B cell (primary cell): ENCODE measurements at regions not wholly inside any gene's neighbourhood (a gene's known extent, or its start where the extent isn't known, plus 50 kb on each side); places are given as distances from the start of the nearest gene placed in this dataset.

Source experiments
- ATAC-seq: fragments of 200-7000 bp; cut with Tn5 transposase; one replicate; pipeline ENCODE4 v1.10.0; 2021; ENCODE audit warnings: low read depth, mild to moderate bottlenecking, moderate number of reproducible peaks, moderate library complexity
- CTCF ChIA-PET: fragments of 350-600 bp; sonication (Branson Sonifier 250); formaldehyde crosslinking; loops from one replicate; lab custom pipeline; 2021; ENCODE audit warnings: antibody characterized with exemption, inconsistent platforms; lab: Charles Lee
- POLR2A ChIA-PET: fragments of 350-600 bp; sonication (Branson Sonifier 250); formaldehyde crosslinking; loops from one replicate; lab custom pipeline; 2021; ENCODE audit warnings: antibody characterized with exemption; lab: Charles Lee
- DNase-seq: peaks from one replicate; pipeline ENCODE4 v3.0.0; 2013
- H2AFZ ChIP-seq: 2 replicates; pipeline ENCODE4 v1.6.1; 2012; ENCODE audit warnings: mild to moderate bottlenecking, low read depth, low read length; ENCODE audit not compliant: insufficient read depth, poor library complexity, severe bottlenecking
- H3K27ac ChIP-seq, 2 donors: 1 replicate in 1 of 2; 2 replicates in 1 of 2; pipeline ENCODE4 v1.5.1; 2012 to 2013; ENCODE audit warnings: low read length in 2 of 2, mild to moderate bottlenecking in 2 of 2, moderate library complexity in 1 of 2
- H3K27me3 ChIP-seq, 4 experiments: fragments of 200-600 bp in 1 of 4; sonication (generic) in 1 of 4; replicated peaks in 1 of 4; 1 replicate in 2 of 4; 2 replicates in 2 of 4; pipeline versions ENCODE4 v1.6.1 to v1.7.0; 2013 to 2016; ENCODE audit warnings: low read length in 3 of 4, mild to moderate bottlenecking in 2 of 4, mixed read lengths in 1 of 4, moderate library complexity in 1 of 4; ENCODE audit not compliant: insufficient read depth in 4 of 4, control insufficient read depth in 3 of 4; ENCODE audit errors: control extremely low read depth in 1 of 4
- H3K36me3 ChIP-seq, 2 experiments: replicated peaks in 1 of 2; 1 replicate in 1 of 2; 2 replicates in 1 of 2; pipeline versions ENCODE4 v1.6.1 to v1.7.1; 2013; ENCODE audit warnings: low read length in 1 of 2; ENCODE audit not compliant: insufficient read depth in 2 of 2, control insufficient read depth in 1 of 2; ENCODE audit errors: control extremely low read depth in 1 of 2, extremely low read depth in 1 of 2
- H3K4me1 ChIP-seq, 2 donors: fragments of 200-600 bp in 1 of 2; sonication (generic) in 1 of 2; 1 replicate in 1 of 2; 2 replicates in 1 of 2; pipeline versions ENCODE4 v1.5.1 to v1.6.1; 2013 to 2017; ENCODE audit warnings: low read length in 2 of 2; ENCODE audit not compliant: control insufficient read depth in 2 of 2, insufficient read depth in 2 of 2
- H3K4me2 ChIP-seq: replicated peaks from 2 replicates; pipeline ENCODE3; 2012; ENCODE audit warnings: mild to moderate bottlenecking, low read depth, low read length; ENCODE audit not compliant: poor library complexity, severe bottlenecking
- H3K4me3 ChIP-seq, 5 experiments: fragments of 200-600 bp in 1 of 5; sonication (generic) in 1 of 5; 1 replicate in 3 of 5; 2 replicates in 2 of 5; pipeline versions ENCODE4 v1.5.1 to v1.7.0; 2011 to 2016; ENCODE audit warnings: low read length in 4 of 5, mild to moderate bottlenecking in 4 of 5, low read depth in 2 of 5, control low read depth in 1 of 5, moderate library complexity in 1 of 5; ENCODE audit not compliant: insufficient read depth in 1 of 5; ENCODE audit errors: control extremely low read depth in 1 of 5, extremely low read depth in 1 of 5
- H3K79me2 ChIP-seq: fragments of 200-600 bp; sonication (generic); one replicate; pipeline ENCODE4 v1.6.0; 2016; ENCODE audit warnings: low read length; ENCODE audit not compliant: control insufficient read depth, insufficient read depth
- H3K9ac ChIP-seq: fragments of 200-600 bp; sonication (generic); 2 replicates; pipeline ENCODE4 v1.6.1; 2017; ENCODE audit warnings: mild to moderate bottlenecking, low read length, moderate library complexity
- H3K9me3 ChIP-seq, 3 donors: one replicate each; pipeline versions ENCODE4 v1.6.1 to v1.7.1; 2013; ENCODE audit warnings: low read length in 2 of 3; ENCODE audit not compliant: control insufficient read depth in 2 of 3, insufficient read depth in 1 of 3; ENCODE audit errors: control extremely low read depth in 1 of 3
- H4K20me1 ChIP-seq: 2 replicates; pipeline ENCODE4 v1.6.0; 2012; ENCODE audit warnings: mild to moderate bottlenecking, low read length; ENCODE audit not compliant: insufficient read depth, control insufficient read depth, poor library complexity, severe bottlenecking
- H3K27ac Mint-ChIP-seq: one replicate; pipeline ENCODE4 v1.8.0; 2021; ENCODE audit warnings: mixed read lengths
- H3K27me3 Mint-ChIP-seq: one replicate; pipeline ENCODE4 v1.8.0; 2021; ENCODE audit warnings: mixed read lengths
- H3K4me1 Mint-ChIP-seq: one replicate; pipeline ENCODE4 v1.8.0; 2021; ENCODE audit warnings: mixed read lengths
- H3K4me3 Mint-ChIP-seq: one replicate; pipeline ENCODE4 v1.8.0; 2021; ENCODE audit warnings: mixed read lengths
- H3K9me3 Mint-ChIP-seq: one replicate; pipeline ENCODE4 v1.8.0; 2022; ENCODE audit warnings: mixed read lengths; ENCODE audit not compliant: insufficient read depth
- CTCF ChIP-seq: fragments of 200-600 bp; IDR thresholded peaks from one replicate; pipeline ENCODE4 v1.8.0; 2022; ENCODE audit warnings: antibody characterized with exemption, mild to moderate bottlenecking
- EZH2 ChIP-seq: IDR thresholded peaks from 2 replicates; pipeline ENCODE4 v1.6.1; 2012; ENCODE audit warnings: borderline replicate concordance, low read depth, mild to moderate bottlenecking, moderate library complexity, low read length; ENCODE audit not compliant: insufficient read depth, poor library complexity, severe bottlenecking
- WGBS: methylation state at CpG from one replicate; pipeline ENCODE4 v1.1.5; 2013; ENCODE audit warnings: missing lambda C conversion rate; ENCODE audit not compliant: insufficient coverage; 5-methylcytosine and 5-hydroxymethylcytosine counted together
- intact Hi-C: fragments of 100-400 bp; cut with micrococcal nuclease; formaldehyde crosslinking; loops from one replicate; pipeline ENCODE4 v1.10.0; 2022

- intact Hi-C loops: no loop called here
- Mint-ChIP-seq H3K9me3 (no peaks in the 10 kb centered on the region), H3K4me1 (peaks cover 4% of the 10 kb centered on the region), H3K4me3 (no peak overlapping the region), H3K27me3 (peaks cover 11% of the 10 kb centered on the region), H3K27ac (no peak overlapping the region)
- peaks cover 0 to 3% of the 10 kb centered on the region in 2 donors for H3K4me1 ChIP-seq
- no peak overlapping the region for H3K9ac ChIP-seq
- no peak overlapping the region for H3K4me3 ChIP-seq
- whole genome bisulfite sequencing: 38% methylated on average over 4 of the region's 6 CpGs
- no peaks in the 10 kb centered on the region for H4K20me1 ChIP-seq
- ChIA-PET CTCF (no interaction called here), POLR2A (no interaction called here)
- DNase-seq (no peak), ATAC-seq (no peak)
- no peaks in the 10 kb centered on the region for H3K79me2 ChIP-seq
- H3K27me3 ChIP-seq: no peaks in the 10 kb centered on the region
- H3K27ac ChIP-seq: no peak overlapping the region
- TF ChIP-seq CTCF: no peak
- no peak for TF ChIP-seq EZH2
- no peak overlapping the region for H2AFZ ChIP-seq
- no peaks in the 10 kb centered on the region for H3K36me3 ChIP-seq
- H3K4me2 ChIP-seq: no peak overlapping the region
- H3K9me3 ChIP-seq: no peaks in the 10 kb centered on the region
Measured at GRCh38 chr18:51361130-51361860, 163.8 kb upstream of the MEX3C start.

- ChIA-PET POLR2A (no interaction called here), CTCF (no interaction called here)
- peaks cover 12% of the 10 kb centered on the region for H3K27me3 Mint-ChIP-seq
- TF ChIP-seq CTCF (no peak), EZH2 (no peak)
- DNase-seq (no peak), ATAC-seq (no peak)
- H3K4me3 Mint-ChIP-seq: no peak overlapping the region
- Histone ChIP-seq H3K27ac (no peak overlapping the region), H3K79me2 (no peaks in the 10 kb centered on the region), H4K20me1 (no peaks in the 10 kb centered on the region), H3K4me2 (no peak overlapping the region), H3K27me3 (no peaks in the 10 kb centered on the region), H3K9me3 (no peaks in the 10 kb centered on the region), H3K4me3 (no peak overlapping the region), H3K4me1 (peaks cover 0 to 3% of the 10 kb centered on the region in 2 donors), H2AFZ (no peak overlapping the region), H3K36me3 (no peaks in the 10 kb centered on the region), H3K9ac (no peak overlapping the region)
- H3K9me3 Mint-ChIP-seq: no peaks in the 10 kb centered on the region
- intact Hi-C loops: no loop called here
- no CpG with 5 or more reads among the region's 1 CpG for WGBS
- peaks cover 4% of the 10 kb centered on the region for H3K4me1 Mint-ChIP-seq
- no peak overlapping the region for H3K27ac Mint-ChIP-seq
Measured at GRCh38 chr18:51363384-51363783, 165.9 kb upstream of the MEX3C start.
